Non-pigmented ciliary epithelial cell (primary cell): ENCODE measurements at regions not wholly inside any gene's neighbourhood (a gene's known extent, or its start where the extent isn't known, plus 50 kb on each side); places are given as distances from the start of the nearest gene placed in this dataset.

Experiments used
- DNase-seq: peaks from one replicate; pipeline ENCODE4 v3.0.0-alpha.2; 2010; ENCODE audit warnings: low read depth

GRCh38 chr2:16506366-16506765 is 159.3 kb downstream of the CYRIA start:
- no peak for DNase-seq

- DNase-seq = no peak
Measured at GRCh38 chr2:16496426-16497388, 168.9 kb downstream of the CYRIA start.

DNA sequence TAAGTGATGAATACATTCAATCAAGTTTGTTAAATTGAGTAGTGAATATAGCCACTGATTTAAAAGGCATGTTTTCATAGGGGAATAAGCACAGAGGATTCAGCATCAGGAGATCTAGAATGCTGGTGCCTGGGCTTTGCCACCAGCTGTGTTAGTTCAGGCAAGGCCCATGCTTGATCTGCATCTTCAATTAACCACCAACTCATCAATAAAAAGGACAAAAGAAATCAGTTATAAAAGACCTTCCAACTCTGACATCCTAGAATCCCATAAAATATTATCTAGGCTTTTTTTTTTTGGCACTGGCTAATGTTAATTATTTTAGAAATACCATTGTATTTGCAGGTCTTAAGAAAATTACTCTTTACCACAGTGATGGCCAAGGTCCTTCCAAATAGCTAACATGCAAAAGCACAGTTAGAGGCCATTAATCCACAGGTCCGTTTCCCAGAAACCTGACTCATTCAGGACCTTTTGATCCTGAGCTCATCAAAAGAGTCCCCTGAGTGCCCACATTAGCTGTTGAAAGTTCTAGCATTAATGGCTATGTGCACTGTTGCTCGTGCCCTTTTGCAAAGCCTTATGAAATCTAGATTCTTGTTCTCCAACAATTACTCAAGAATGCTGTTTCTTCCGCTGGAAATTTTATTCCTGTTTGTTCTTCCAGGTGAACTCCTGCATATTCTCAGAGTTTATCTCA is 170.0 kb downstream of the CYRIA start:
- DNase-seq = no peak

GRCh38 chr2:16494836-16495508 is 170.7 kb downstream of the CYRIA start:
- DNase-seq = no peak

DNA sequence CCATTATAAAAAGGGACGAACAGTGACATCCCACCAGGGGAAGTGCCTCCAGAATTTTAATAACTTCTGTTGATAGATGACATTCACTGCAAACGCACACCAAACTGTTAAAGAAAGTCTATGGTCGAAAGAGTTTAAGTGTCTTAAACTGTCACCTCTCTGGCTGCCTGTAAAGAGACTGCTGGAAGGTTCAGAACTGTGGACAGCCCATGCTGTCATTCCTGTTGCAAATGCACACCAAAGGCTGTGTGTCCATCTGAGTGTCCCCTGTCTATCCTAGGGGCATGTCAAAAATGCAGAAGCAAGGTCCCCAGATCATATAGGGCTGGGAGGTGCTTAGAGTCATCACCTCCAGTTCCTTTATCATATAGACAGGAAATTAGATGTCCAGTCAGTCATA is 171.8 kb downstream of the CYRIA start:
- no peak for DNase-seq

GRCh38 chr2:16487686-16488085 is 177.9 kb downstream of the CYRIA start:
- DNase-seq = no peak

DNA sequence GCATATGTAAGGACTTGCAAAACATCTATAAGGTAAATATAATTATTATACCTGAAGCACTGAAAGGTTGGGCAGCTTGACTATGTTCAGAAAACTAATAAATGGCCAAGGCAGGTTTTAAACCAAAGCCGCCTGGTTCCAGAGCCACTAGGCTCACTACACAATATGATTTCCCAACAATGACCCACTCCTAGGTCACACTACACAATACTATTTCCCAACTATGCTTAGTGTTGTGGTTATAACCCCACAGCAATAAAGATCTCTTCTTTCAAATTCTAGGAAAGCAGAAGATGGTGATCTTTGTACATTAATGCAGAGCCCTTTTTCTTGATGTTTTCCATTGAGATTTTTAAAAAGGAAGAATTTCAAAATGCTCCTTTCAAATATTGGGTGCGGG is 180.4 kb downstream of the CYRIA start:
- no peak for DNase-seq

GRCh38 chr2:16482460-16482859 is 183.2 kb downstream of the CYRIA start:
- DNase-seq = no peak

DNA sequence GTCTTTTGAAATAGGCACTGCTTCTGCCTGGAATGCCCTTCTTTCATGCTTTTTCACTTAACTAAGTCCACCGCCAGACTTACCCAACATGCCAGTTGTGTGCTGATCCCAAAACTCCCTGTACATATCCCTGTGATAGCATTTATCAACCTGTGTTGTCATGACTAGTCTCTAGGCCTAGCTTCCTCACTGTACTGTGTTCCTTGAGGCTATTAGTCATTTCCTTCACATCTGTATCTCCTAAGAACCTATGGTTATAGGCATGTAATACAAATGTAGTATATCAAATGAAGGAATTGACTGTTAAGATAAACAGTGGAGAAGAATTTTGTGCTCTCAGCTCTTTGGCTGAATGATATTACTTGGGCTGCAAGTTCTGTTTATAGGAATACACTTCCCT is 184.3 kb downstream of the CYRIA start:
- no peak for DNase-seq

DNA sequence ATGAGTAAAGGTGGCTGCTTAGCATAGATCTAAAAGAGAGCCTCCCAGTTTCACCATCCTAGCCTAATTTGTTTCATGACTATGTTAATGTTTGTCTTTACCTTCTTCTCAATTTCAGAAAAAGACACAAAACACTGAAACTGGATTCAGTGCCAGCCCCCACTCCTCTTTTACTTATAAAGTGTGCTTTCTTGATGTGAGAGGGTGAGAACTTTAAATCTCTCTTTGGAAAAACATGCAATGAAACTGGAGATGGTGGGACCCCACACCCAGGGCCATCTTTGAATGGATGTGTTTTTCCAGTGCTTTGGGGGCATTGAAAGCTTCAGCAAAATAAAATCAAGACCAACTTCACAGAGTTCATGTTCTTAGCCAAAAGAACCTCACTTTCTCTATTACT is 185.9 kb downstream of the CYRIA start:
- DNase-seq = no peak

GRCh38 chr2:16478434-16479210 is 187.0 kb downstream of the CYRIA start:
- no peak for DNase-seq

DNA sequence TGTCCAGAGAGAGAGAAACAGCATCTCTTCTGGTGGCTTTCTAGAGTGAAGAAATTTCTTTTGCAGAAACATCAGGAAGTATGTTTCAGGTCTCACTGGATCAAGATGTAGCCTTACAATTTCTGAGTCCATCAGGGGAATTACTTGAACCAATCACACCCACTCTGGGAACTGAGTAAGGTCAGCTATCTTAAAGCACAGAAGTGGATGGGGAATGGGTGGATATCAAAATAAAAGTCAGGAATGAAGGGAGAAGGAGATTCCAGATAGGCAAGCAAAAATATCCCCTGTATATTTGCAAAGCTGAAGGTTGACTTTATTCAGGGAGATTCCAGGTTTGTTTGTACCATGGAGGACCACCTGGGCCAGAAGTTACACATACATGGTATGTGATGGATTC is 188.0 kb downstream of the CYRIA start:
- DNase-seq = no peak

DNA sequence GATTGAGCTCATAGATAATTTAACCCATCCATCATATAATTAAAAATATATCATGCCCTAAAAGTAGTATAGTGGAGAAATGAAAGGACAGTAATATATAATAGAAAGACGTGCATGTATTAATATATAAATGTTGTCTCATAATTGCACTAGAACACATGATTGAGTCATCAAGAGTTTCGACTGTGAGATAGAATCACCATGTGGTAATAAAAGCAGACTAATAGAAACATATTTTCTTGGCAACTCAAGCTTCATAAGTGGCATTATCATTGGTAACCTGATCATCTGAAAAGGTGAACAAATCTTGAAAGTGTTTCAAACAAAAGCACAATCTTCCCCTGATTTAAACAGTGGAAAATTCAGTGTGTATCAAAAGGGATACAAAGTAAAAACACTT is 188.8 kb downstream of the CYRIA start:
- no peak for DNase-seq

GRCh38 chr2:16475986-16476567 is 189.6 kb downstream of the CYRIA start:
- no peak for DNase-seq

- DNase-seq = no peak
Measured at GRCh38 chr2:16475586-16475985, 190.0 kb downstream of the CYRIA start.

- DNase-seq = no peak
Measured at GRCh38 chr2:16473575-16473974, 192.1 kb downstream of the CYRIA start.

GRCh38 chr2:16470936-16471490 is 194.6 kb downstream of the CYRIA start:
- DNase-seq = no peak

DNA sequence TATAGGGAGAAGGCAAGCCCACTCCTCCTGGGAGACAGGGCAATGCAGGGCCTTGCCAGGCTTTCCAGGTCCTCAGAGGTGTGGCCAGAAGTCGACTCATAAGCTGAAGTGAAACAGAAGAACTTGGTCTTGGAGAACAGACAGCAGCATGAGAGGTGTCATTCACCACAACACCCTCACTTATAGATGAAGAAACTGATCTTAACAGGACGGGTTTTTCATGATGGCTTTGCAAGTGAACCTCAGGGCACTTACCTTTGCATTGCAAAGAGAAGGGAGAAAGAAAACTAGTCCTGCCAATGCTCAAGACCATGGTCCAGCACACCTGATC is 198.8 kb downstream of the CYRIA start:
- DNase-seq = no peak

DNA sequence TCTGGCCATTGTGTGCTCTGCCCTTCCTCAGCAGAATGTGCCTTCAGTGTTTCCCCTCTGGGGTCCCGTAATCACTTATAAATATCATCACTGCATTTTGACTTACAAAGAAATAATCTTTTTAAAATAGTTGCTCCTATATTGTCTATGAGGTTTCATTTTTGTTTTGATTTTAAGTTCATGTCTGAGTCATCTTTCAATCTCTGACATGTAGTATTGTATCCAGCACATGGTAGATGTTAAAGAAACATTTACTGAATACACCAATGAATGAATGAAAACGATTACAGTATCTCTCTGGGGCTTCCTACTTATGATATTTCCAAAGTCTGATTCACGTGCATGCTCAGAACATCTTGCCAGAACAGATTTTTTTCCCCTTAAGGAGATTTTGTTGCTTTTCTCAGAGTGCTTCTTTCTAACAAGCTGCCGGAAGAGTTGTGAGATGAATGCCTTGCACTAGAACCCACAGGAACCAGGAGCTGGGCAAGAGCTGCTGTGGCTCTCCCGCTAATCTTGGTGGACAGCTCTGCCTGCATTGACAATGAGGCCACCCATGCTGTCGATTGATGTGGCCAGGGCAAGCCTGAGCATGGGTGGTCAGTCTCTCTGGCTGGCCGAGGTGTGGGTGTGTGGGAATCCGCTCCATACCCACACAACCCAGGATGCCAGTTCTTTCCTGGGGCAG is 199.4 kb downstream of the CYRIA start:
- DNase-seq = no peak

DNA sequence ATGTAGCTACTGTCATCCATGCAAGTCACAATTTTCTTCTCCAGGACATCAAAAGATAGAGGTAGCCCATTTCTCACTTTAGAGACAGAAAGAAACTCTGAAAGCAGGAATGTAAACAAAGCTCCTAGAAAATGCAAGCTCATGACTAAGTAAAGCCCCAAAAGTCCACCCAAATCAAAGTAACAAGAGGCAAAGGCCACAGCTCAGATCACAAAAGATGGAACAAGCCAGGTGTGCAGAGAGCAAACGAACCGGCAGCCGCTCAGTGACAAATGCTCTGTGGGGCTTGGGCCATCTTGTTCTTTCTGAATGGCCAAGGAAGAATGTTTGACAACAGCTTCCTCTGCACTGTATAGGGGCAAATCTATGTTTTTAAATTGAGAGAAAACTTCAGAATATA is 201.0 kb downstream of the CYRIA start:
- no peak for DNase-seq

DNA sequence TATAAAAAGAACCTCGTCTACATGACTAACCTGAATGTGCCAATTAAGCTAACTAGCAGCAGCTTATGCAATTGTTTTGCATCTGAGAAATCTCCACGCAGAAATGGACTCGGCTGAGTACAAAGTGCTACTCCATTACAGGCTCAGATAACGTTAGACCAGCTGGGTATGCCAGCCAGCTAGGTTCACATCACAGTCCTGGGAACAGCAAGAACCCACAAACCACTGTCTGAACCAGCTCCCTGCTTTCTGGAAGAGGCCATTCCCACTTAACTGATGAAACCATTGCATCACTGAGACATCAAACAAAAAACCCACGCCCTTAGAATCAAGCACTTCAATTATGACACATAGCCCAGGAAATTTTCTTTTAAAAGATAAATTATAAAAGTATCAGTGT is 202.7 kb downstream of the CYRIA start:
- DNase-seq = no peak
